HG03108 (cell line): ENCODE measurements at regions not wholly inside any gene's neighbourhood (a gene's known extent, or its start where the extent isn't known, plus 50 kb on each side); places are given as distances from the start of the nearest gene placed in this dataset.
"Not testable (repeated sequence)": the region's sequence is repeated elsewhere in the genome, so short reads cannot be mapped to it uniquely, and the experiment has no call there.

Experiments
- ATAC-seq: cut with Tn5 transposase; IDR thresholded peaks from one replicate; pipeline ENCODE4 v1.9.1; 2021; ENCODE audit warnings: moderate library complexity; ENCODE audit not compliant: unreplicated experiment

- ATAC-seq = no peak
Observed at GRCh38 chr13:82458169-82458568, 1424.1 kb downstream of the SLITRK1 start.

GRCh38 chr13:82457548-82457947 is 1424.7 kb downstream of the SLITRK1 start:
- not testable (repeated sequence) for ATAC-seq

GRCh38 chr13:82447416-82448077 is 1434.7 kb downstream of the SLITRK1 start:
- no peak for ATAC-seq

GRCh38 chr13:82439159-82439904 is 1442.9 kb downstream of the SLITRK1 start:
- no peak for ATAC-seq

- no peak for ATAC-seq
Observed at GRCh38 chr13:82438320-82438719, 1444.0 kb downstream of the SLITRK1 start.

- ATAC-seq = no peak
Observed at GRCh38 chr13:82436099-82436585, 1446.1 kb downstream of the SLITRK1 start.

- no peak for ATAC-seq
Observed at GRCh38 chr13:82432949-82433348, 1449.3 kb downstream of the SLITRK1 start.

- ATAC-seq = no peak
Observed at GRCh38 chr13:82412749-82413148, 1469.5 kb downstream of the SLITRK1 start.

GRCh38 chr13:82407321-82407720 is 1475.0 kb downstream of the SLITRK1 start:
- no peak for ATAC-seq

GRCh38 chr13:82374719-82375118 is 1507.6 kb downstream of the SLITRK1 start:
- ATAC-seq = no peak

GRCh38 chr13:82370316-82370715 is 1512.0 kb downstream of the SLITRK1 start:
- no peak for ATAC-seq

GRCh38 chr13:82364525-82364924 is 1517.7 kb downstream of the SLITRK1 start:
- ATAC-seq = no peak

- ATAC-seq = no peak
Observed at GRCh38 chr13:82358284-82358683, 1524.0 kb downstream of the SLITRK1 start.

- ATAC-seq = no peak
Observed at GRCh38 chr13:82356667-82357410, 1525.4 kb downstream of the SLITRK1 start.

- ATAC-seq = no peak
Observed at GRCh38 chr13:82344867-82345266, 1537.4 kb downstream of the SLITRK1 start.

- ATAC-seq = no peak
Observed at GRCh38 chr13:82341116-82341515, 1541.2 kb downstream of the SLITRK1 start.

- ATAC-seq = no peak
Observed at GRCh38 chr13:82330499-82330898, 1551.8 kb downstream of the SLITRK1 start.

- ATAC-seq = no peak
Observed at GRCh38 chr13:82323101-82323500, 1559.2 kb downstream of the SLITRK1 start.

GRCh38 chr13:82305588-82305987 is 1576.7 kb downstream of the SLITRK1 start:
- no peak for ATAC-seq

- no peak for ATAC-seq
Observed at GRCh38 chr13:82298106-82298505, 1584.2 kb downstream of the SLITRK1 start.

GRCh38 chr13:82294226-82294625 is 1588.0 kb downstream of the SLITRK1 start:
- ATAC-seq = no peak

GRCh38 chr13:82292334-82292733 is 1589.9 kb downstream of the SLITRK1 start:
- ATAC-seq = no peak
